GM12878 (cell line): ENCODE measurements at regions not wholly inside any gene's neighbourhood (a gene's known extent, or its start where the extent isn't known, plus 50 kb on each side); places are given as distances from the start of the nearest gene placed in this dataset.

Experiments
- ATAC-seq: fragments of 200-7000 bp; cut with Tn5 transposase; 3 replicates; pipeline ENCODE4 v1.9.1; 2020; ENCODE audit warnings: mild to moderate bottlenecking, moderate library complexity
- BruUV-seq: library from RNA; stranded (reverse); fragments of 400-500 nt; replicated peaks from 2 replicates; lab custom pipeline; 2021; lab: Mats Ljungman, UMichigan
- CTCF ChIA-PET: fragments of 300-600 bp; sonication (Branson Sonifier 250); formaldehyde crosslinking; extraction: SDS; loops from one replicate; lab custom pipeline; 2021; ENCODE audit warnings: inconsistent platforms; lab: Yijun Ruan, JAX
- POLR2A ChIA-PET: fragments of 350-600 bp; formaldehyde crosslinking; extraction: SDS; loops from one replicate; lab custom pipeline; 2021; ENCODE audit warnings: inconsistent platforms; lab: Charles Lee
- RAD21 ChIA-PET: fragments of 300-600 bp; sonication (Branson Sonifier 250); formaldehyde crosslinking; loops from one replicate; lab custom pipeline; 2023; ENCODE audit warnings: antibody characterized with exemption; ENCODE audit not compliant: unreplicated experiment; lab: Charles Lee
- SMC1A ChIA-PET: fragments of 300-600 bp; sonication (Branson Sonifier 250); formaldehyde crosslinking; loops from one replicate; lab custom pipeline; 2023; ENCODE audit not compliant: unreplicated experiment, uncharacterized antibody; lab: Charles Lee
- DNase-seq: peaks from one replicate; pipeline ENCODE4 v3.0.0-alpha.2; 2011; ENCODE audit warnings: low read depth, low spot score
- FAIRE-seq: peaks from 3 replicates; lab custom pipeline; 2011; peaks lifted over from hg19 to GRCh38; lab: Jason Lieb, UNC
- H2AFZ ChIP-seq: 2 replicates; pipeline ENCODE4 v1.6.0; 2011; ENCODE audit warnings: low read depth, low read length, control low read depth; ENCODE audit not compliant: control insufficient read depth
- H3K27ac ChIP-seq: 2 replicates; pipeline ENCODE4 v1.5.1; 2011; ENCODE audit warnings: control low read depth; ENCODE audit not compliant: control insufficient read depth, insufficient read depth
- H3K27me3 ChIP-seq, 2 experiments: replicated peaks in 1 of 2; 2 replicates each; pipeline versions ENCODE4 v1.6.0 to v1.6.1; 2011; ENCODE audit warnings: low read length in 1 of 2; ENCODE audit not compliant: control insufficient read depth in 2 of 2, insufficient read depth in 2 of 2
- H3K36me3 ChIP-seq, 2 experiments: 2 replicates each; pipeline ENCODE4 v1.5.1; 2011; ENCODE audit warnings: low read length in 1 of 2; ENCODE audit not compliant: control insufficient read depth in 2 of 2, insufficient read depth in 2 of 2
- H3K4me1 ChIP-seq: 2 replicates; pipeline ENCODE4 v1.6.1; 2011; ENCODE audit warnings: mild to moderate bottlenecking, low read length, moderate library complexity, mixed read lengths; ENCODE audit not compliant: control insufficient read depth, insufficient read depth
- H3K4me2 ChIP-seq: 2 replicates; pipeline ENCODE4 v1.6.0; 2011; ENCODE audit warnings: control low read depth; ENCODE audit not compliant: control insufficient read depth, insufficient read depth
- H3K4me3 ChIP-seq: fragments of 200-600 bp; sonication (generic); 2 replicates; pipeline ENCODE4 v1.5.1; 2016
- H3K79me2 ChIP-seq: 2 replicates; pipeline ENCODE4 v1.6.0; 2011; ENCODE audit warnings: low read length; ENCODE audit not compliant: control insufficient read depth, insufficient read depth
- H3K9ac ChIP-seq: 2 replicates; pipeline ENCODE4 v1.8.0; 2011; ENCODE audit warnings: low read length, control low read depth, mixed read lengths; ENCODE audit not compliant: control insufficient read depth, insufficient read depth
- H3K9me3 ChIP-seq: replicated peaks from 3 replicates; pipeline ENCODE4 v1.5.1; 2011; ENCODE audit warnings: mild to moderate bottlenecking, low read length; ENCODE audit not compliant: control insufficient read depth, insufficient read depth
- H4K20me1 ChIP-seq: 2 replicates; pipeline ENCODE4 v1.6.0; 2011; ENCODE audit not compliant: control insufficient read depth, insufficient read depth
- ASH2L ChIP-seq: fragments of 300-600, 200-600 bp; sonication (generic); IDR thresholded peaks from 2 replicates; pipeline ENCODE4 v1.6.1; 2017; ENCODE audit warnings: low read depth, mild to moderate bottlenecking, borderline replicate concordance
- BACH1 ChIP-seq: fragments of 450-650 bp; IDR thresholded peaks from 2 replicates; pipeline ENCODE4 v1.6.1; 2017; ENCODE audit warnings: mild to moderate bottlenecking, borderline replicate concordance
- CBX5 ChIP-seq: sonication (generic); IDR thresholded peaks from 2 replicates; pipeline ENCODE4 v1.6.1; 2016; ENCODE audit warnings: low read depth, moderate library complexity, mild to moderate bottlenecking, inconsistent platforms
- CREB1 ChIP-seq: IDR thresholded peaks from 2 replicates; pipeline ENCODE4 v1.6.1; 2012; ENCODE audit warnings: low read depth, mild to moderate bottlenecking, inconsistent platforms
- CREM ChIP-seq: IDR thresholded peaks from 2 replicates; pipeline ENCODE4 v1.6.1; 2014; ENCODE audit warnings: antibody characterized with exemption, low read depth
- KDM1A ChIP-seq: fragments of 200-600 bp; sonication (generic); IDR thresholded peaks from 2 replicates; pipeline ENCODE4 v1.6.1; 2016; ENCODE audit warnings: borderline replicate concordance
- NFIC ChIP-seq: IDR thresholded peaks from 2 replicates; pipeline ENCODE4 v1.6.1; 2012; ENCODE audit warnings: low read depth, mild to moderate bottlenecking, inconsistent platforms, low read length, moderate library complexity
- POLR2AphosphoS2 ChIP-seq: IDR thresholded peaks from 2 replicates; pipeline ENCODE4 v1.6.1; 2011; ENCODE audit warnings: low read depth, mild to moderate bottlenecking, low read length, improper control_type of control experiment, moderate library complexity
- ZNF274 ChIP-seq: IDR thresholded peaks from one replicate; pipeline ENCODE4 v1.8.0; 2011; ENCODE audit not compliant: insufficient read length, insufficient read depth
- WGBS: methylation state at CpG from one replicate; pipeline ENCODE4 v1.1.6; 2016; ENCODE audit warnings: low lambda C conversion rate; ENCODE audit not compliant: insufficient replicate concordance, insufficient coverage; ENCODE audit errors: missing lambda C conversion rate; 5-methylcytosine and 5-hydroxymethylcytosine counted together
- in situ Hi-C: fragments of 300-500 bp; cut with MboI; formaldehyde crosslinking; loops from 9 replicates; pipeline ENCODE4 v1.14.3; 2018; ENCODE audit warnings: mixed read lengths
- intact Hi-C: fragments of 100-400 bp; cut with micrococcal nuclease; formaldehyde crosslinking; loops from one replicate; pipeline ENCODE4 v1.14.2; 2022; ENCODE audit not compliant: unreplicated experiment

- DNase-seq (no peak), FAIRE-seq (no peak), ATAC-seq (no peak)
- Histone ChIP-seq H3K79me2 (no peaks in the 10 kb centered on the region), H3K27me3 (no peaks in the 10 kb centered on the region), H4K20me1 (no peaks in the 10 kb centered on the region), H2AFZ (no peak overlapping the region), H3K9ac (no peak overlapping the region), H3K36me3 (no peaks in the 10 kb centered on the region), H3K27ac (no peak overlapping the region), H3K4me2 (no peak overlapping the region), H3K4me3 (no peak overlapping the region), H3K9me3 (no peaks in the 10 kb centered on the region), H3K4me1 (no peaks in the 10 kb centered on the region)
- intact Hi-C loops: no loop called here
- RAD21 ChIA-PET: no interaction called here
- SMC1A ChIA-PET: no interaction called here
- POLR2A ChIA-PET: no interaction called here
- no TSS peak for BruUV-seq
- in situ Hi-C loops: no loop called here
- WGBS: 3% methylated on average over 2 of the region's 2 CpGs
- TF ChIP-seq CREB1 (no peak), NFIC (no peak), ASH2L (no peak), CBX5 (no peak), POLR2AphosphoS2 (no peak), BACH1 (no peak), KDM1A (no peak)
- CTCF ChIA-PET: no interaction called here
These were observed 205.1 kb upstream of the MAF start for GRCh38 chr16:79805621-79806020.

GRCh38 chr16:79801646-79802045 is 201.1 kb upstream of the MAF start:
- Histone ChIP-seq H2AFZ (no peak overlapping the region), H3K4me1 (no peaks in the 10 kb centered on the region), H4K20me1 (no peaks in the 10 kb centered on the region), H3K9ac (no peak overlapping the region), H3K9me3 (no peaks in the 10 kb centered on the region), H3K79me2 (no peaks in the 10 kb centered on the region), H3K27ac (no peak overlapping the region), H3K36me3 (no peaks in the 10 kb centered on the region), H3K4me2 (no peak overlapping the region), H3K27me3 (no peaks in the 10 kb centered on the region), H3K4me3 (no peak overlapping the region)
- no TSS peak for BruUV-seq
- no peak for DNase-seq
- TF ChIP-seq CREM (no peak), ZNF274 (no peak)
- WGBS: 31% methylated on average over 5 of the region's 5 CpGs
- no peak for FAIRE-seq
- ChIA-PET POLR2A (no interaction called here), SMC1A (no interaction called here), CTCF (no interaction called here), RAD21 (no interaction called here)
- in situ Hi-C loops: no loop called here
- intact Hi-C loops: no loop called here
- no peak for ATAC-seq
